ENCODE measurements at regions not wholly inside any gene's neighbourhood (a gene's known extent, or its start where the extent isn't known, plus 50 kb on each side); places are given as distances from the start of the nearest gene placed in this dataset.

GRCh38 chr10:21079330-21079658 is 182.2 kb upstream of the NEBL start:
- peaks cover 9% of the 10 kb centered on the region for H3K27me3 ChIP-seq (ENCODE audit: control insufficient read depth, insufficient read depth, low read length)
- H3K36me3 ChIP-seq (ENCODE audit: control insufficient read depth, low read depth, low read length) = no peaks in the 10 kb centered on the region
- no peaks in the 10 kb centered on the region for H3K9me3 ChIP-seq (ENCODE audit: control insufficient read depth, low read depth, low read length)
- H3K4me3 ChIP-seq (ENCODE audit: low read length) = no peak overlapping the region
- no peak overlapping the region for H3K27ac ChIP-seq (ENCODE audit: low read length)
- peaks cover 2% of the 10 kb centered on the region for H3K4me1 ChIP-seq (ENCODE audit: control insufficient read depth, low read depth, low read length)
- no peak overlapping the region for H3K9ac ChIP-seq (ENCODE audit: low read length)

GRCh38 chr10:21078410-21079329 is 181.6 kb upstream of the NEBL start:
- Histone ChIP-seq H3K9me3 (ENCODE audit: control insufficient read depth, low read depth, low read length) (no peaks in the 10 kb centered on the region), H3K27ac (ENCODE audit: low read length) (no peak overlapping the region), H3K27me3 (ENCODE audit: control insufficient read depth, insufficient read depth, low read length) (peaks cover 9% of the 10 kb centered on the region), H3K4me3 (ENCODE audit: low read length) (no peak overlapping the region), H3K36me3 (ENCODE audit: control insufficient read depth, low read depth, low read length) (no peaks in the 10 kb centered on the region), H3K4me1 (ENCODE audit: control insufficient read depth, low read depth, low read length) (peaks cover 2% of the 10 kb centered on the region), H3K9ac (ENCODE audit: low read length) (no peak overlapping the region)

- Histone ChIP-seq H3K4me1 (ENCODE audit: control insufficient read depth, low read depth, low read length) (peaks cover 2% of the 10 kb centered on the region), H3K9ac (ENCODE audit: low read length) (no peak overlapping the region), H3K27me3 (ENCODE audit: control insufficient read depth, insufficient read depth, low read length) (peaks cover 9% of the 10 kb centered on the region), H3K27ac (ENCODE audit: low read length) (no peak overlapping the region), H3K9me3 (ENCODE audit: control insufficient read depth, low read depth, low read length) (no peaks in the 10 kb centered on the region), H3K4me3 (ENCODE audit: low read length) (no peak overlapping the region), H3K36me3 (ENCODE audit: control insufficient read depth, low read depth, low read length) (no peaks in the 10 kb centered on the region)
These were observed 180.6 kb upstream of the NEBL start for GRCh38 chr10:21077681-21078080.

GRCh38 chr10:21076381-21076780 is 179.3 kb upstream of the NEBL start:
- H3K4me1 ChIP-seq (ENCODE audit: control insufficient read depth, low read depth, low read length) = peaks cover 2% of the 10 kb centered on the region
- H3K9me3 ChIP-seq (ENCODE audit: control insufficient read depth, low read depth, low read length) = no peaks in the 10 kb centered on the region
- H3K4me3 ChIP-seq (ENCODE audit: low read length) = no peak overlapping the region
- no peak overlapping the region for H3K27ac ChIP-seq (ENCODE audit: low read length)
- H3K36me3 ChIP-seq (ENCODE audit: control insufficient read depth, low read depth, low read length) = no peaks in the 10 kb centered on the region
- H3K27me3 ChIP-seq (ENCODE audit: control insufficient read depth, insufficient read depth, low read length) = peaks cover 9% of the 10 kb centered on the region
- no peak overlapping the region for H3K9ac ChIP-seq (ENCODE audit: low read length)

GRCh38 chr10:21075880-21076279 is 178.8 kb upstream of the NEBL start:
- H3K36me3 ChIP-seq (ENCODE audit: control insufficient read depth, low read depth, low read length) = no peaks in the 10 kb centered on the region
- no peak overlapping the region for H3K4me3 ChIP-seq (ENCODE audit: low read length)
- no peaks in the 10 kb centered on the region for H3K9me3 ChIP-seq (ENCODE audit: control insufficient read depth, low read depth, low read length)
- H3K9ac ChIP-seq (ENCODE audit: low read length) = no peak overlapping the region
- H3K27ac ChIP-seq (ENCODE audit: low read length) = no peak overlapping the region
- H3K4me1 ChIP-seq (ENCODE audit: control insufficient read depth, low read depth, low read length) = peaks cover 2% of the 10 kb centered on the region
- H3K27me3 ChIP-seq (ENCODE audit: control insufficient read depth, insufficient read depth, low read length) = peaks cover 9% of the 10 kb centered on the region

GRCh38 chr10:21071001-21071673 is 174.0 kb upstream of the NEBL start:
- Histone ChIP-seq H3K4me3 (ENCODE audit: low read length) (no peak overlapping the region), H3K27ac (ENCODE audit: low read length) (no peak overlapping the region), H3K9ac (ENCODE audit: low read length) (no peak overlapping the region), H3K4me1 (ENCODE audit: control insufficient read depth, low read depth, low read length) (no peaks in the 10 kb centered on the region), H3K9me3 (ENCODE audit: control insufficient read depth, low read depth, low read length) (no peaks in the 10 kb centered on the region), H3K27me3 (ENCODE audit: control insufficient read depth, insufficient read depth, low read length) (no peaks in the 10 kb centered on the region), H3K36me3 (ENCODE audit: control insufficient read depth, low read depth, low read length) (no peaks in the 10 kb centered on the region)

- H3K4me3 ChIP-seq (ENCODE audit: low read length) = no peak overlapping the region
- H3K27ac ChIP-seq (ENCODE audit: low read length) = no peak overlapping the region
- no peaks in the 10 kb centered on the region for H3K4me1 ChIP-seq (ENCODE audit: control insufficient read depth, low read depth, low read length)
- H3K27me3 ChIP-seq (ENCODE audit: control insufficient read depth, insufficient read depth, low read length) = no peaks in the 10 kb centered on the region
- H3K36me3 ChIP-seq (ENCODE audit: control insufficient read depth, low read depth, low read length) = no peaks in the 10 kb centered on the region
- no peaks in the 10 kb centered on the region for H3K9me3 ChIP-seq (ENCODE audit: control insufficient read depth, low read depth, low read length)
- no peak overlapping the region for H3K9ac ChIP-seq (ENCODE audit: low read length)
These were observed 173.0 kb upstream of the NEBL start for GRCh38 chr10:21069929-21070700.

GRCh38 chr10:21069278-21069677 is 172.2 kb upstream of the NEBL start:
- Histone ChIP-seq H3K4me3 (ENCODE audit: low read length) (no peak overlapping the region), H3K36me3 (ENCODE audit: control insufficient read depth, low read depth, low read length) (no peaks in the 10 kb centered on the region), H3K4me1 (ENCODE audit: control insufficient read depth, low read depth, low read length) (no peaks in the 10 kb centered on the region), H3K9ac (ENCODE audit: low read length) (no peak overlapping the region), H3K27me3 (ENCODE audit: control insufficient read depth, insufficient read depth, low read length) (no peaks in the 10 kb centered on the region), H3K27ac (ENCODE audit: low read length) (no peak overlapping the region), H3K9me3 (ENCODE audit: control insufficient read depth, low read depth, low read length) (no peaks in the 10 kb centered on the region)

GRCh38 chr10:21068026-21068656 is 171.0 kb upstream of the NEBL start:
- H3K4me3 ChIP-seq (ENCODE audit: low read length) = no peak overlapping the region
- H3K27me3 ChIP-seq (ENCODE audit: control insufficient read depth, insufficient read depth, low read length) = no peaks in the 10 kb centered on the region
- H3K36me3 ChIP-seq (ENCODE audit: control insufficient read depth, low read depth, low read length) = no peaks in the 10 kb centered on the region
- no peaks in the 10 kb centered on the region for H3K9me3 ChIP-seq (ENCODE audit: control insufficient read depth, low read depth, low read length)
- no peaks in the 10 kb centered on the region for H3K4me1 ChIP-seq (ENCODE audit: control insufficient read depth, low read depth, low read length)
- no peak overlapping the region for H3K27ac ChIP-seq (ENCODE audit: low read length)
- no peak overlapping the region for H3K9ac ChIP-seq (ENCODE audit: low read length)

- no peaks in the 10 kb centered on the region for H3K36me3 ChIP-seq (ENCODE audit: control insufficient read depth, low read depth, low read length)
- no peaks in the 10 kb centered on the region for H3K4me1 ChIP-seq (ENCODE audit: control insufficient read depth, low read depth, low read length)
- no peak overlapping the region for H3K4me3 ChIP-seq (ENCODE audit: low read length)
- H3K9ac ChIP-seq (ENCODE audit: low read length) = no peak overlapping the region
- H3K27ac ChIP-seq (ENCODE audit: low read length) = no peak overlapping the region
- H3K27me3 ChIP-seq (ENCODE audit: control insufficient read depth, insufficient read depth, low read length) = no peaks in the 10 kb centered on the region
- H3K9me3 ChIP-seq (ENCODE audit: control insufficient read depth, low read depth, low read length) = no peaks in the 10 kb centered on the region
These were observed 168.6 kb upstream of the NEBL start for GRCh38 chr10:21065621-21066248.

- Histone ChIP-seq H3K9me3 (ENCODE audit: control insufficient read depth, low read depth, low read length) (no peaks in the 10 kb centered on the region), H3K27me3 (ENCODE audit: control insufficient read depth, insufficient read depth, low read length) (no peaks in the 10 kb centered on the region), H3K9ac (ENCODE audit: low read length) (no peak overlapping the region), H3K36me3 (ENCODE audit: control insufficient read depth, low read depth, low read length) (no peaks in the 10 kb centered on the region), H3K27ac (ENCODE audit: low read length) (no peak overlapping the region), H3K4me3 (ENCODE audit: low read length) (no peak overlapping the region), H3K4me1 (ENCODE audit: control insufficient read depth, low read depth, low read length) (no peaks in the 10 kb centered on the region)
These were observed 164.9 kb upstream of the NEBL start for GRCh38 chr10:21061982-21062381.
